Breast epithelium (tissue), 3 donors: ENCODE measurements at regions not wholly inside any gene's neighbourhood (a gene's known extent, or its start where the extent isn't known, plus 50 kb on each side); places are given as distances from the start of the nearest gene placed in this dataset.

Source experiments
- CTCF ChIP-seq, 3 donors: fragments of 450-650 bp; IDR thresholded peaks; one replicate each; pipeline ENCODE4 v1.5.1; 2016 to 2017; ENCODE audit warnings: antibody characterized with exemption in 3 of 3, mild to moderate bottlenecking in 3 of 3, moderate library complexity in 3 of 3
- POLR2AphosphoS5 ChIP-seq, 3 donors: sonication (generic); formaldehyde crosslinking; IDR thresholded peaks; one replicate each; pipeline ENCODE4 v1.6.1; 2017; ENCODE audit warnings: antibody characterized with exemption in 3 of 3

- TF ChIP-seq CTCF (IDR thresholded peaks at IDR 0.05), result no peak
- peak in 1 of 3 donors; percentile 72 for TF ChIP-seq POLR2AphosphoS5 (IDR thresholded peaks at IDR 0.05)
Observed at GRCh38 chr1:234531151-234531635, 52.2 kb upstream of the TARBP1 start.
